CD4-positive, alpha-beta T cell treated with Interleukin-1 beta for 1 hour (primary cell): ENCODE measurements at regions not wholly inside any gene's neighbourhood (a gene's known extent, or its start where the extent isn't known, plus 50 kb on each side); places are given as distances from the start of the nearest gene placed in this dataset.

Source experiments
- DNase-seq, 2 donors: peaks; one replicate each; pipeline ENCODE4 v3.0.0-alpha.2; 2020 to 2022

DNA sequence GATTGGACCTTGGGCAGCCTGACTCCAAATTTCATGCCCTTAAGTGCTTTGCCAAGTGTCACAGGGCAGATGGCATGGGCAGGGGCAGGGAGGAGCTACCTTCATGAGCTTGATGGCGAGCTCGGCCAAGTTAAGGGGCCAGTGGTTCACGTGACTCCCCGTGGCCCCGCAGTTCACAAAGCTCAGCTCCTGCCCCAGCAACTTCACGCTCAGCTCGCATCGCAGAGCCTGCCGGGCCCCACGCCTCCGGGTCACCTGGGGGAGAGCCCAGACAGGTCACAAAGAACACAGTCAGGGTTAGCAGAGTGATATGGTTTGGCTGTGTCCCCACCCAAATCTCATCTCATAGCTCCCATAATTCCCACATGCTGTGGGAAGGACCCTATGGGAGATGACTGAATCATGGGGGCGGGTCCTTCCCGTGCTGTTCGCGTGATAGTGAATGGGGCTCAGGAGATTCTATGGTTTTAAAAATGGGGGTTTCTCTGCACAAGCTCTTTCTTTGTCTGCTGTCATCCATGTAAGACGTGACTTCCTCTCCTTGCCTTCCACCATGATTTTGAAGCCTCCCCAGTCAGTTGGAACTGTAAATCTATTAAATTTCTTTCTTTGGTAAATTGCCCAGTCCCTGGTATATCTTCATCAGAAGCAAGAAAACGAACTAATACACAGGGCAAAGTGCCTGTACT lies 108.1 kb downstream of the LITAF start:
- DNase-seq, result no peak

DNA sequence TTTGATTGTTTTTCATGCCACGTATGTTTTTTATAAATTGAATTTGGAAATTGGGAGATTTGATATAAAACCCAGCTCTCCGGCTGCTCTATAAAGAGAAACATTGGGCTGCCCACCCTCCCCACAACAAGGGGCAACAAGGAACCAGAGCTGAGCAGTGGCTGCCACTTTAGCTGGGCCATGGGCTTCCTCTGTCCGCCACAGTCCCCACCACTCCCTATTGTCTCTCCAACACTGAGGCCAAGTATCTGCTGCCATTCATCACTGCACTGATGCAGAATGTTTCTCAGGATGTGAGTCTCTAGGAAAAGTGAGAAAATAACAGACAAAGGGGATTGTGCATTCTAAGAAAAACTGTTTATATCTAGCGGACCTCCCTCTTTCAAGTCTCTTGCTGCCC lies 106.8 kb downstream of the LITAF start:
- DNase-seq, result no peak

DNA sequence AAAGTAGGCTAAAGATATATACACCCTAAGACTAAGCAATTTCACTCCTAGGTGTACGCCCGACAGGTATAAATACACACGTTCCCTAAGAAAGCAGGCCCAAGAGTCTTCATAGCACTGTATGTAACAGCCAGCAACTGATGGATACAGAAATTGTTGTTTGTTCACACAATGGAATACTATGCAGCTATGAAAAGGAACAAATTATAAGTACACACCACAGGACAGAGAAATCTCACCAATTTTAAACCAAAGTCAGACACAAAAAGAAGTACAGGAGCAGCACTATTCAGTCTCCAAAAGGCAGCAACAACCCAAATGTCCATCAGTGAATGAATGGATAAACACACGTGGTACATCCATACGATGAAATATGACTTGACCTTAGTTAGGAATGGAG lies 106.1 kb downstream of the LITAF start:
- DNase-seq, result no peak

DNA sequence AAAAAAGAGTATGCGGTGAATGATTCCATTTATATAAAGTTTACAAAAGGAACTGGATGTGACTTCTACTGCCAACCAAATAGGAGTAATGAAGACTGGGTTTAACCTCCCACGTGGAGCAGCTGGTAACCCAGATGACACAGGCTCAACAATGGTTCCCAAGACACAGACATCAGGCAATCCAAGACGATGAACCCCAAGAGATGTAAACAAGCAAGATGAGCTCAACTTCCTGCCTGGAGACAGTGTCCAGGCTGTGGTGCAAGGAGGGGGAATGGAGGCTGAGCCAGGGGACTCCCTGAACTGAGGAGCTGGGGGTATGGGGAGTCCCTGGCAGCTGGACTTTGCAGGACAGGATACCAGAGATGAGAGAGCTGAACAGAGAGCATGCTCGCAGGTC lies 104.7 kb downstream of the LITAF start:
- DNase-seq, result no peak

DNA sequence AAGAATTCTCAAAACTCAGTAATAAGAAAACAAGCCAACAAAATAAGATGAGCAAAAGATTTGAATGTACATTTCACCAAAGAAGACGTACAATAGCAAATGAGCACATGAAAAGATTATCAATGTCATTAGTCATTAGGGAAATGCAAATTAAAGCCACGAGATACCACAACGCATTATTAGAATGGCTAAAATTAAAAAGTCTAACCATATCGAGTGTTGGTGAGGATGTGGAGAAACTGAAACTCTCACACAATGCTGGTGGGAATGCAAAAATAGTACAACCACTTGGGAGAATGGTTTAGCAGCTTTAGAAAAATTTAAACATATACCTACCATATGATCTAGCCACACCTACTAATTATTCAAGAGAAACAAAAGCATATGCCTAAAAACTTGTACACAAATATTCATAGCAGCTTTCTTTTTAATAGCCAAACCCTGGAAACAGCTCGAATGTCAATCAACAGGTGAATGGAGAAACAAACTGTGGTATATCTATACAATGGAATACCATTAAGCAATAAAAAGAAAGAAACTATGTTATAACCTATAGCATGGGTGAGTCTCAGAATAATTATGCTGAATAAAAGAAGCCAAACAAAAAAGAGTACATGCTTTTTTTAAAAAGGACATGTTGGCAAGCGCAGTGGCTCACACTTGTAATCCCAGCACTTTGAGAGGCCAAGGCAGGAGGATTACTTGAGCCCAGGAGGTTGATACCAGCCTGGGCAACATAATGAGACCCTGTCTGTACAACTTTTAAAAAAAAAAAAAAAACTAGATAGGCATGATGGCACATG lies 103.6 kb downstream of the LITAF start:
- no peak for DNase-seq

DNA sequence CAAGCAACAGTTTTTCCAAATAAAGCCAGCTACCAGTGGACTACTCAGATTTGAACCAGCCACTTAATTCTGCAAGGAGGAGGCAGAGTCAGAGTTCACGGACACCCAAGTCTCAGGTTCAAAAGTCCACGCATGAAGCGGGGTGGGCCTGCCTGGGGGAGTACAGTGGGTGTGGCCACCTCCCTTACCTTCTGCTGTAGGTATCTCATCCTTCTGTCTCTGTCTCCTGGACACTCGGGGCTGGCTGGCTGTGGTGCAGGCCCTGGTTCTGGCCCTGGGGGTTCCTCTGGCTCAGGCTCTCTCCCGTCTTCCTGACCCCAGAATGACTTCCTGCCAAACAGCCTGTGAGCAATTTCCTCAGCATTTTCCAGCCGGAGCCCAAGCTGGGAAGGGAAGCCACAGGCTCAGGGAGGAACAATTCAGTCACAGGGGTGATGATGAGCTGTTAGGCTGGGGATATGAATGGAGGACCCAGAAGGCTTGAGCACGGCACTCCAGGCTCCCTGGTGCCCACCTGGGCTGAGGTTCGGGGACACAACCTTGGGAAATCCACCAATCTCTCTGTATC lies 101.9 kb downstream of the LITAF start:
- no peak for DNase-seq

DNA sequence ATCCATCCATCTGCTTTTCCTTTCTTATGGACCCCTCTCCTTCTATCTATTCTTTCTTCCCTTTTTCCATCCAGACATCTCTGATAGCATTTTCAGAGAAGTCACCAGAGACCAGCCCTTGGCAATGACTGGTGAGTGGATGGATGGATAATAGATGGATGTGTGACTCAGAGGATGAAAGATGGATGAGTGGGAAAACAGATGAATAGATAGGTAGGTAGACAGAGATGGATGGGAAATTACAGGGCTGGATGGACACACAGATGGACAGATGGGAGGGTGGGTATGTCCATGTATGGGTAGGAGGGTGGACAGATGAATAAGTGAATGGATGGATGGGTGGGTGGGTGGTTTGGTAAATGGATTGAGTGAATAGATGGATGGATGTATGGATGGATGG lies 101.0 kb downstream of the LITAF start:
- no peak for DNase-seq

DNA sequence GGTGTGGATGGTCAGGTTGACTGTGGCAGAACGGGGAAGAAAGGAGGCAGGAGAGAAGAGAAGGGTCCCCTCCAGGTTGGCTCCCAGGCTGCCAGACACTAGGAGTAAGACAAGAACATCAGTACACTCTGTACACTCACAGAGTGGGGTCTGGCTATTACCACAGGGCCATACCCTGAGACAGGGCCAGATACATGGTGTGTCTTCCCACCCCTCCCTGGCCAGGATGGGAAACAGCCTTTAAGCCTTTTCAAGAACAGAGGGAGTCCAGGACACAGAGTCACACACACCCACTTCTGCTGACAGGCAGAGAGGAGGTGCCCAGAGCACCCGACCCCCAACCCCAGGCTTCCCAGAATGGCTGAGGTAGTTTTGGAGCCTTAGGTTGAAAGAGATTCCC lies 99.4 kb downstream of the LITAF start:
- no peak for DNase-seq

DNA sequence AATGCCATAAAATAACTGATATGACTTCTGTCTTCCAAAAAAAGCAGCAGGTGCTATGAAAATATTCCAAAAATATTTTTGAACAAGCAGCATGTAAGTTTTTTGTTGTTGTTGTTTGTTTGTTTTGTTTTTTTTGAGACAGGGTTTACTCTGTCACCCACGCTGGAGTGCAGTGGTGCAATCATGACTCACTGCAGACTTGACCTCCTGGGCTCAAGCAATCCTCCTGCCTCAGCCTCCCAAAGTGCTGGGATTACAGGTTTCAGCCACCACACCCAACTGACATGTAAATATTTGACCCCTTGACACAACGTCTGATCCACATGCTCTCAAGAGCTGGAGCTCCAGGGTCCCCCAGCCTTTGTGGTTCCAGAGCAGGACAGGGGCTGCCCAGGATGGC lies 98.4 kb downstream of the LITAF start:
- DNase-seq, result no peak

DNA sequence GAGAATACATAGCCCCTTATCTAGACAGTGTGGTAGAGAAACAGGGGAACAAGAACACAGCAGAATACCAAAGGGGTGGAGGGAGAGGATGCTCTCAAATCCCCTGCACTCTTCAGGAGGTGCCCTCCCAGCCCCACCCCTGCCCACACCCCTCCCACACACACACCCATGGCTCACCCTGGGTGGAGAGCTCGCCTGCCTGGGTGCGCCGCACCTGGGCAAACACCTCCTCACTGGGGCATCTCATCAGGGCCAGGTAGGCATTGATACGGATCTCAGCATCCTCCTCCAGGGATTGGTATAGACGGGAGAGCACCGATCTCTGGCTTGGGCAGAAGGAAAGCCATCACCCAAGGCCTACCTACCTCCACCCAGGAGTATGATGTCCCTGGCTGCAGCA lies 95.2 kb downstream of the LITAF start:
- DNase-seq, result no peak

DNA sequence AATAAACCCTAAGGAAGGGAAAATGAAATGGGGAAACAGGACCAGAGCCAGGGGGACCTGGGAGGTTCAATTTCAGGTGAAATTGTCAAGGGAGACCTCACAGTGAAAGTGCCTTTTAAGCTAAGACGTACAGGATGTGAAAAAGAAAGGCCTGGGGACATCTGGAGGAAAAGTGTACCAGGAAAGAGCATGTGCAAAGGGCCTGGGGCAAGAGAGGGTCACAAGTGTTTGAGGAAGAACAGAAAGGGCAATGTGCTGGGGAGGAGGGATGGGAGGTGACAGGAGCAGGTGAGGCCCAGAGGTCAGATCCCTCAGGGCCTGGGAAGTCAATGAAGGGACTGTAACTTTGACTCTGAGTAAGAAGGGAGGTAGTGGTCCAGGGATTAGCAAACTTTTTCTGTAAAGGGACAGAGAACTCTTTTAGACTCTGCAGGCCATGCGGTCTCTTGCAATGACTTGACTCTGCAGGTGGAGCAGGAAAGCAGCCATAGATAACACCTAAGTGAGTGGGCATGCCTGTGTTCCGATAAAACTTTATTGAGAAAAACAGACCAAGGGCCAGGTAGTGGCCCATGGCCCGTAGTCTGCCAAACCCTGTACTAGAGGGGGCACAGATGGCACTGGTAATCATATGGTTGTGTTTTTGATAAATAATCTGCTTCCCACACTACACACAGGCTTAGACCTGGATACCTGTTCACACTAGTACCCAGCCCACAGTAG lies 93.8 kb downstream of the LITAF start:
- DNase-seq, result no peak

DNA sequence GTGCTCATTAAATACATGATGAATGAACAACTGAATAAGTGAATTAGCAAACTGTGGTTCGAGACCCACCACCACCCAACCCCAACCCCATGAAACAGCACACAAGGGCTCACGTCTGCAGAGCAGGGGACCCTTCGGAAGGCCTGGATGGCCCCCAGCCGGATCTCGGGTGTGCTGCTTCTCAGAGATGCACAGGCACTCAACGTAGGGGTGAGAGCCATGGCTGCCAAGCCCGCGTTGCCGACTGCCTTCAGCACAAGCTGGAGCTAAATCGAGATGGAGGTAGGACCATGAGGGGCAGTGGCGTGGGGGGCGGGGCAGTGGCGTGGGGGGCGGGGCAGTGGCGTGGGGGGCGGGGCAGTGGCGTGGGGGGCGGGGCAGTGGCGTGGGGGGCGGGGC lies 93.2 kb downstream of the LITAF start:
- DNase-seq, result no peak

DNA sequence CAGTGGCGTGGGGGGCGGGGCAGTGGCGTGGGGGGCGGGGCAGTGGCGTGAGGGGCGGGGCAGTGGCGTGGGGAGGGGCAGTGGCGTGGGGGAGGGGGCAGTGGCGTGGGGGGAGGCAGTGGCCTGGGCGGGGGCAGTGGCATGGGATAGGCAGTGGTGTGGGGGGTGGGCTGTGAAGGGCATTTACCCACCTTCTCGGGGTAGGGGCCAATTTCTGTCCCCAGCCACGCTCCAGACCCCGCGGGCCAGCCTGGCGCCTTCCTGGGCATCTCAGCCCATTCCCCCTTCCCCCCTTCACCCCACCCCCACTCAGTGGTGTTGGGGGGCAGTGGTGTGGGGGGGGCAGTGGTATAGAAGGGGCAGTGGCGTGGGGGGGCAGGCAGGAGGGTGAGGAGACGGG lies 92.7 kb downstream of the LITAF start:
- DNase-seq, result no peak

DNA sequence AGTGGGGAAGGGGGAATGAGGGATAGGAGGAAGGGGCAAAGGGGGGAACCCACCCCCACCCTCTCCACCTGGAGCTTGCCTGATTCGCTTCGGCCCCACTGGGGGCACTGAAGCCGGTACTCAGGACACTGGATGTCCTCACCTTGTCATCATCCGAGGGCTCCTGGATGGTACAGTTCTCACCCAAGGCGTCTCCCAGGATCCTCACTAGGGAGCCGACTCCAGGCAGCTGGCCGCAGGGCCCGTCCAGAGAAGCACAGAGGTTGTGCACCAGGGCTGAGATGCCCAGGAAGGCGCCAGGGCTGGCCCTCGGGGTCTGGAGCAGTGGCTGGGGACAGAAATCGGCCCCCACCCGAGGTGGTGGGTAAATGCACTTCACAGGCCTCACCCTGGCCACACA lies 92.3 kb downstream of the LITAF start:
- DNase-seq, result no peak

DNA sequence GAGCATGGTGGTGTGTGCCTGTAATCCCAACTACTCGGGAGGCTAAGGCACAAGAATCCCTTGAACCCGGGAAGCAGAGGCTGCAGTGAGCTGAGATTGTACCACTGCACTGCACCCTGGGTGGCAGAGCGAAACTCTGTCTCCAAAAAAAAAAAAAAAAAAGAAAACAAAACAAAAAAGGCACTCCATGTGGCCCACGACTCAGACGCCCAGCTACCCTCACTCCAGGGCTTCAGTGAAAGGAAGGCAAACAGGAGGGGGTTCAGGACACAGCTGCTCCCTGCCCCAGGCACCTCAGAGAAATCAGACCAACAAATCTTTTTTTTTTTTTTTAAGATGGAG lies 91.7 kb downstream of the LITAF start:
- DNase-seq, result no peak
